ENCODE measurements at regions not wholly inside any gene's neighbourhood (a gene's known extent, or its start where the extent isn't known, plus 50 kb on each side); places are given as distances from the start of the nearest gene placed in this dataset.

GRCh38 chr6:154901876-154902552, 93.1 kb upstream of the TIAM2 start:
- in situ Hi-C loops (cut with HindIII; ENCODE audit: low sequenced_read_pairs), result no loop called here
- no peak for DNase-seq (ENCODE audit: low read depth)
- no peak for TF ChIP-seq CTCF (IDR thresholded peaks at IDR 0.05; ENCODE audit: low read depth, low read length, missing control alignments)
- no peak overlapping the region for H3K4me3 ChIP-seq (ENCODE audit: low read depth, low read length)

GRCh38 chr6:154907291-154907690, 87.8 kb upstream of the TIAM2 start:
- no peak overlapping the region for H3K4me3 ChIP-seq (ENCODE audit: low read depth, low read length)
- in situ Hi-C loops (cut with HindIII; ENCODE audit: low sequenced_read_pairs), result no loop called here
- no peak for TF ChIP-seq CTCF (IDR thresholded peaks at IDR 0.05; ENCODE audit: low read depth, low read length, missing control alignments)
- no peak for DNase-seq (ENCODE audit: low read depth)

GRCh38 chr6:154908723-154909122, 86.4 kb upstream of the TIAM2 start:
- in situ Hi-C loops (cut with HindIII; ENCODE audit: low sequenced_read_pairs), result no loop called here
- H3K4me3 ChIP-seq (ENCODE audit: low read depth, low read length), result no peak overlapping the region
- TF ChIP-seq CTCF (IDR thresholded peaks at IDR 0.05; ENCODE audit: low read depth, low read length, missing control alignments), result no peak
- DNase-seq (ENCODE audit: low read depth), result no peak

GRCh38 chr6:154909311-154909710, 85.8 kb upstream of the TIAM2 start:
- DNase-seq (ENCODE audit: low read depth), result no peak
- in situ Hi-C loops (cut with HindIII; ENCODE audit: low sequenced_read_pairs), result no loop called here
- H3K4me3 ChIP-seq (ENCODE audit: low read depth, low read length), result no peak overlapping the region
- TF ChIP-seq CTCF (IDR thresholded peaks at IDR 0.05; ENCODE audit: low read depth, low read length, missing control alignments), result no peak

GRCh38 chr6:154909821-154910220, 85.3 kb upstream of the TIAM2 start:
- TF ChIP-seq CTCF (IDR thresholded peaks at IDR 0.05; ENCODE audit: low read depth, low read length, missing control alignments), result no peak
- H3K4me3 ChIP-seq (ENCODE audit: low read depth, low read length), result no peak overlapping the region
- DNase-seq (ENCODE audit: low read depth), result peak; percentile 60
- in situ Hi-C loops (cut with HindIII; ENCODE audit: low sequenced_read_pairs), result no loop called here

GRCh38 chr6:154914288-154914687, 80.8 kb upstream of the TIAM2 start:
- TF ChIP-seq CTCF (IDR thresholded peaks at IDR 0.05; ENCODE audit: low read depth, low read length, missing control alignments), result no peak

More at GRCh38 chr6:154914288-154914687, 80.8 kb upstream of the TIAM2 start:
- no peak overlapping the region for H3K4me3 ChIP-seq (ENCODE audit: low read depth, low read length)
- DNase-seq (ENCODE audit: low read depth), result no peak
- in situ Hi-C loops (cut with HindIII; ENCODE audit: low sequenced_read_pairs), result no loop called here

Data from astrocyte of the cerebellum (primary cell).